ENCODE measurements at regions not wholly inside any gene's neighbourhood (a gene's known extent, or its start where the extent isn't known, plus 50 kb on each side); places are given as distances from the start of the nearest gene placed in this dataset.

GRCh38 chr9:117644133-117644931, 59.9 kb upstream of the TLR4 start:
- TF ChIP-seq, protein P1, sequence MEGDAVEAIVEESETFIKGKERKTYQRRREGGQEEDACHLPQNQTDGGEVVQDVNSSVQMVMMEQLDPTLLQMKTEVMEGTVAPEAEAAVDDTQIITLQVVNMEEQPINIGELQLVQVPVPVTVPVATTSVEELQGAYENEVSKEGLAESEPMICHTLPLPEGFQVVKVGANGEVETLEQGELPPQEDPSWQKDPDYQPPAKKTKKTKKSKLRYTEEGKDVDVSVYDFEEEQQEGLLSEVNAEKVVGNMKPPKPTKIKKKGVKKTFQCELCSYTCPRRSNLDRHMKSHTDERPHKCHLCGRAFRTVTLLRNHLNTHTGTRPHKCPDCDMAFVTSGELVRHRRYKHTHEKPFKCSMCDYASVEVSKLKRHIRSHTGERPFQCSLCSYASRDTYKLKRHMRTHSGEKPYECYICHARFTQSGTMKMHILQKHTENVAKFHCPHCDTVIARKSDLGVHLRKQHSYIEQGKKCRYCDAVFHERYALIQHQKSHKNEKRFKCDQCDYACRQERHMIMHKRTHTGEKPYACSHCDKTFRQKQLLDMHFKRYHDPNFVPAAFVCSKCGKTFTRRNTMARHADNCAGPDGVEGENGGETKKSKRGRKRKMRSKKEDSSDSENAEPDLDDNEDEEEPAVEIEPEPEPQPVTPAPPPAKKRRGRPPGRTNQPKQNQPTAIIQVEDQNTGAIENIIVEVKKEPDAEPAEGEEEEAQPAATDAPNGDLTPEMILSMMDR (IDR thresholded peaks at IDR 0.05): peak; percentile 77 to 91 (median 89)
- TF ChIP-seq POLR2A (IDR thresholded peaks at IDR 0.05): no peak

Data from testis (tissue), 2 donors.